H1 (cell line): ENCODE measurements at regions not wholly inside any gene's neighbourhood (a gene's known extent, or its start where the extent isn't known, plus 50 kb on each side); places are given as distances from the start of the nearest gene placed in this dataset.

ENCODE experiments used
- CTCF ChIA-PET: fragments of 300-600 bp; sonication (Branson Sonifier 250); formaldehyde crosslinking; loops from one replicate; lab custom pipeline; 2021; ENCODE audit not compliant: partially characterized antibody; lab: Charles Lee
- POLR2A ChIA-PET: fragments of 300-600 bp; sonication (Branson Sonifier 250); formaldehyde crosslinking; loops from one replicate; lab custom pipeline; 2021; ENCODE audit warnings: inconsistent platforms; ENCODE audit not compliant: partially characterized antibody; lab: Charles Lee
- DNase-seq, 2 experiments: peaks; one replicate each; pipeline versions ENCODE4 v3.0.0 to v3.0.0-alpha.2; 2010 to 2022; ENCODE audit warnings: low spot score in 2 of 2, low read depth in 1 of 2, mixed read lengths in 1 of 2
- FAIRE-seq: peaks from 2 replicates; lab custom pipeline; 2011; peaks lifted over from hg19 to GRCh38; lab: Jason Lieb, UNC
- H2AFZ ChIP-seq: 2 replicates; pipeline ENCODE4 v1.8.1; 2012; ENCODE audit warnings: low read length, inconsistent platforms
- H2AK5ac ChIP-seq: 2 replicates; pipeline ENCODE4 v1.6.1; 2013; ENCODE audit warnings: low read depth, low read length
- H2BK120ac ChIP-seq: replicated peaks from 2 replicates; pipeline ENCODE3; 2013; ENCODE audit warnings: low read depth, low read length, inconsistent platforms
- H2BK12ac ChIP-seq: 2 replicates; pipeline ENCODE4 v1.6.1; 2013; ENCODE audit warnings: low read depth, low read length
- H2BK15ac ChIP-seq: 2 replicates; pipeline ENCODE4 v1.6.1; 2013; ENCODE audit warnings: low read length
- H2BK20ac ChIP-seq: 2 replicates; pipeline ENCODE4 v1.6.1; 2013; ENCODE audit warnings: low read length
- H2BK5ac ChIP-seq: 2 replicates; pipeline ENCODE4 v1.6.1; 2013; ENCODE audit warnings: low read depth, low read length
- H3K14ac ChIP-seq: 2 replicates; pipeline ENCODE4 v1.6.1; 2013; ENCODE audit warnings: inconsistent platforms; ENCODE audit not compliant: insufficient read length
- H3K18ac ChIP-seq: 2 replicates; pipeline ENCODE4 v1.6.1; 2013; ENCODE audit warnings: low read length; ENCODE audit errors: extremely low read depth
- H3K23ac ChIP-seq: 2 replicates; pipeline ENCODE4 v1.6.1; 2013; ENCODE audit warnings: inconsistent platforms; ENCODE audit not compliant: insufficient read length
- H3K23me2 ChIP-seq: 2 replicates; pipeline ENCODE4 v1.6.1; 2013; ENCODE audit warnings: low read depth, low read length
- H3K27ac ChIP-seq: 2 replicates; pipeline ENCODE4 v1.6.1; 2011; ENCODE audit warnings: low read depth, low read length, inconsistent platforms
- H3K27me3 ChIP-seq, 4 experiments: replicated peaks in 1 of 4; 1 replicate in 1 of 4; 2 replicates in 3 of 4; pipeline versions ENCODE4 v1.6.1 to v1.8.1; 2011 to 2013; ENCODE audit warnings: low read length in 3 of 4, mild to moderate bottlenecking in 3 of 4, inconsistent platforms in 2 of 4, mixed read lengths in 2 of 4, moderate library complexity in 1 of 4; ENCODE audit not compliant: control insufficient read depth in 3 of 4, insufficient read depth in 3 of 4; ENCODE audit errors: extremely low read depth in 1 of 4
- H3K36me3 ChIP-seq, 4 experiments: 2 replicates each; pipeline versions ENCODE4 v1.6.1 to v1.8.1; 2011 to 2013; ENCODE audit warnings: mild to moderate bottlenecking in 4 of 4, low read length in 3 of 4, moderate library complexity in 2 of 4, control low read depth in 1 of 4, inconsistent platforms in 1 of 4; ENCODE audit not compliant: insufficient read depth in 4 of 4, control insufficient read depth in 2 of 4
- H3K4ac ChIP-seq: replicated peaks from 2 replicates; pipeline ENCODE3; 2013; ENCODE audit warnings: low read length, low read depth, mixed read lengths, inconsistent platforms; ENCODE audit not compliant: insufficient read length
- H3K4me1 ChIP-seq, 4 experiments: replicated peaks in 1 of 4; 1 replicate in 1 of 4; 2 replicates in 3 of 4; pipeline versions ENCODE4 v1.6.1 to v1.8.1; 2011 to 2013; ENCODE audit warnings: low read length in 3 of 4, inconsistent platforms in 2 of 4, mixed read lengths in 1 of 4; ENCODE audit not compliant: insufficient read depth in 4 of 4, control insufficient read depth in 3 of 4
- H3K4me2 ChIP-seq, 2 experiments: 2 replicates each; pipeline versions ENCODE4 v1.6.1 to v1.8.1; 2011 to 2013; ENCODE audit warnings: low read depth in 2 of 2, low read length in 2 of 2, control low read depth in 1 of 2, inconsistent platforms in 1 of 2, mild to moderate bottlenecking in 1 of 2; ENCODE audit not compliant: insufficient read depth in 1 of 2
- H3K4me3 ChIP-seq, 4 experiments: fragments of 200-600, 300-600 bp in 1 of 4; sonication (generic), shearing (Covaris generic), sonication (Bioruptor Twin) in 1 of 4; 2 replicates each; pipeline versions ENCODE4 v1.5.1 to v1.8.1; 2011 to 2016; ENCODE audit warnings: low read length in 4 of 4, low read depth in 3 of 4, control low read depth in 2 of 4, inconsistent platforms in 2 of 4, mild to moderate bottlenecking in 2 of 4, mixed read lengths in 1 of 4, moderate library complexity in 1 of 4; ENCODE audit not compliant: insufficient read depth in 2 of 4; ENCODE audit errors: extremely low read depth in 1 of 4
- H3K56ac ChIP-seq: replicated peaks from 2 replicates; pipeline ENCODE3; 2013; ENCODE audit warnings: low read depth, mild to moderate bottlenecking, mixed read lengths, low read length, inconsistent platforms; ENCODE audit not compliant: insufficient read length
- H3K79me1 ChIP-seq: 2 replicates; pipeline ENCODE4 v1.6.1; 2013; ENCODE audit warnings: low read depth, low read length, control low read depth
- H3K79me2 ChIP-seq, 2 experiments: 2 replicates each; pipeline versions ENCODE4 v1.6.1 to v1.8.1; 2012 to 2013; ENCODE audit warnings: low read length in 2 of 2, mild to moderate bottlenecking in 2 of 2, inconsistent platforms in 1 of 2; ENCODE audit not compliant: insufficient read depth in 2 of 2, control insufficient read depth in 1 of 2
- H3K9ac ChIP-seq, 4 experiments: replicated peaks in 1 of 4; 1 replicate in 1 of 4; 2 replicates in 3 of 4; pipeline versions ENCODE4 v1.6.1 to v1.8.1; 2011 to 2013; ENCODE audit warnings: low read depth in 3 of 4, low read length in 3 of 4, control low read depth in 2 of 4, mild to moderate bottlenecking in 2 of 4, moderate library complexity in 2 of 4, inconsistent platforms in 1 of 4; ENCODE audit errors: extremely low read depth in 1 of 4
- H3K9me3 ChIP-seq, 2 experiments: 2 replicates each; pipeline versions ENCODE4 v1.6.1 to v1.8.1; 2012 to 2013; ENCODE audit warnings: mild to moderate bottlenecking in 2 of 2, moderate library complexity in 2 of 2, control low read depth in 1 of 2, inconsistent platforms in 1 of 2, low read depth in 1 of 2, low read length in 1 of 2, mixed read lengths in 1 of 2; ENCODE audit not compliant: insufficient read depth in 2 of 2
- H4K20me1 ChIP-seq, 2 experiments: replicated peaks in 1 of 2; 2 replicates each; pipeline versions ENCODE3 to v1.8.1; 2011 to 2013; ENCODE audit warnings: inconsistent platforms in 2 of 2, low read length in 2 of 2, mild to moderate bottlenecking in 1 of 2; ENCODE audit not compliant: insufficient read depth in 2 of 2, control insufficient read depth in 1 of 2
- H4K5ac ChIP-seq: 2 replicates; pipeline ENCODE4 v1.6.1; 2013; ENCODE audit warnings: low read length, low read depth, mixed read lengths, inconsistent platforms; ENCODE audit not compliant: insufficient read length
- H4K8ac ChIP-seq: 2 replicates; pipeline ENCODE4 v1.8.0; 2013; ENCODE audit warnings: mild to moderate bottlenecking, moderate library complexity, low read length, inconsistent platforms; ENCODE audit not compliant: insufficient read depth; ENCODE audit errors: extremely low read depth
- H4K91ac ChIP-seq: replicated peaks from 2 replicates; pipeline ENCODE3; 2013; ENCODE audit warnings: low read length, mixed read lengths, inconsistent platforms; ENCODE audit not compliant: insufficient read length
- CTCF ChIP-seq, 3 experiments: IDR thresholded peaks; 1 replicate in 2 of 3; 2 replicates in 1 of 3; pipeline versions ENCODE4 v1.5.1 to v1.6.1; 2011; ENCODE audit warnings: low read length in 3 of 3, mild to moderate bottlenecking in 3 of 3, inconsistent platforms in 2 of 3, low read depth in 1 of 3, moderate library complexity in 1 of 3; ENCODE audit not compliant: insufficient read depth in 1 of 3; ENCODE audit errors: control extremely low read depth in 1 of 3
- EZH2 ChIP-seq: fragments of 200-600 bp; sonication (generic); IDR thresholded peaks from 2 replicates; pipeline ENCODE4 v1.7.1; 2012; ENCODE audit warnings: low read depth, mild to moderate bottlenecking, moderate library complexity, low read length, inconsistent platforms; ENCODE audit not compliant: severe bottlenecking
- PHF8 ChIP-seq: fragments of 200-600 bp; sonication (generic); conservative IDR thresholded peaks from 2 replicates; pipeline ENCODE4 v1.7.1; 2012; ENCODE audit warnings: low read depth, mild to moderate bottlenecking, inconsistent platforms, low read length, moderate library complexity
- RXRA ChIP-seq: IDR thresholded peaks from 2 replicates; pipeline ENCODE4 v1.6.1; 2011; ENCODE audit warnings: low read depth, mild to moderate bottlenecking, low read length, moderate library complexity; ENCODE audit not compliant: insufficient read depth
- TEAD4 ChIP-seq: IDR thresholded peaks from 2 replicates; pipeline ENCODE4 v1.6.1; 2012; ENCODE audit warnings: low read depth, low read length, inconsistent platforms, mixed read lengths
- WGBS, 2 experiments: shearing (Covaris generic) in 1 of 2; methylation state at CpG; one replicate each; pipeline versions ENCODE4 v1.1.6 to v1.1.7; 2013 to 2015; ENCODE audit warnings: low lambda C conversion rate in 2 of 2, mixed read lengths in 2 of 2, inconsistent platforms in 1 of 2, low coverage in 1 of 2, missing lambda C conversion rate in 1 of 2; ENCODE audit not compliant: insufficient replicate concordance in 2 of 2, insufficient coverage in 1 of 2, insufficient read length in 1 of 2; ENCODE audit errors: extremely low coverage in 1 of 2, missing lambda C conversion rate in 1 of 2; 5-methylcytosine and 5-hydroxymethylcytosine counted together

- no peak overlapping the region for H4K91ac ChIP-seq
- H3K27ac ChIP-seq = no peak overlapping the region
- no peak overlapping the region for H2BK12ac ChIP-seq
- H2BK120ac ChIP-seq = no peak overlapping the region
- no peak overlapping the region for H2BK5ac ChIP-seq
- H3K9me3 ChIP-seq = no peaks in the 10 kb centered on the region
- no peaks in the 10 kb centered on the region for H3K23me2 ChIP-seq
- no peaks in the 10 kb centered on the region for H4K20me1 ChIP-seq
- no peaks in the 10 kb centered on the region for H3K79me2 ChIP-seq
- no peak overlapping the region for H2AFZ ChIP-seq
- TF ChIP-seq PHF8 (no peak), TEAD4 (no peak), CTCF (IDR thresholded peaks at IDR 0.05; ENCODE audit: control extremely low read depth in 1 of 3, insufficient read depth in 1 of 3, low read depth in 1 of 3, low read length in 3 of 3) (no peak), EZH2 (no peak), RXRA (no peak)
- POLR2A ChIA-PET = no interaction called here
- H3K27me3 ChIP-seq = peaks cover 0 to 1% (median 0%) of the 10 kb centered on the region in 4 experiments; a peak in 1 of 7 replicates
- no peaks in the 10 kb centered on the region for H3K79me1 ChIP-seq
- no peak overlapping the region for H3K4me3 ChIP-seq
- no peak overlapping the region for H3K9ac ChIP-seq
- WGBS, 2 experiments = 73% methylated on average over 1 of the region's 1 CpG; no CpG with 5 or more reads in 1 of the 2 experiments
- H2BK20ac ChIP-seq = no peak overlapping the region
- H3K4me2 ChIP-seq = no peak overlapping the region
- no peak overlapping the region for H3K18ac ChIP-seq
- H2BK15ac ChIP-seq = no peak overlapping the region
- H3K56ac ChIP-seq = no peak overlapping the region
- H4K8ac ChIP-seq = no peak overlapping the region
- H3K36me3 ChIP-seq = no peaks in the 10 kb centered on the region
- H3K4ac ChIP-seq = no peak overlapping the region
- H2AK5ac ChIP-seq = no peak overlapping the region
- no peak overlapping the region for H3K14ac ChIP-seq
- no peak for DNase-seq
- FAIRE-seq = no peak
- no peak overlapping the region for H4K5ac ChIP-seq
- no peaks in the 10 kb centered on the region; a peak in 1 of 7 replicates for H3K4me1 ChIP-seq
- H3K23ac ChIP-seq = no peak overlapping the region
- CTCF ChIA-PET = no interaction called here
Measured at GRCh38 chr20:55488593-55488992, 516.7 kb downstream of the CBLN4 start.
